ENCODE measurements at regions not wholly inside any gene's neighbourhood (a gene's known extent, or its start where the extent isn't known, plus 50 kb on each side); places are given as distances from the start of the nearest gene placed in this dataset.

- H3K4me3 ChIP-seq (ENCODE audit: low read length) = no peak overlapping the region
- H3K9me3 ChIP-seq (ENCODE audit: insufficient read depth, low read depth, low read length) = no peaks in the 10 kb centered on the region
- H3K9ac ChIP-seq (ENCODE audit: low read depth, low read length) = no peak overlapping the region
- no peaks in the 10 kb centered on the region for H3K27me3 ChIP-seq (ENCODE audit: insufficient read depth, low read length)
- 0 out of 2 replicates have a peak overlapping the region, but pooled peaks have one; percentile 3 for H3K27ac ChIP-seq (ENCODE audit: low read depth, low read length)
- H3K4me1 ChIP-seq (ENCODE audit: insufficient read depth, low read length) = peaks cover 18% of the 10 kb centered on the region
- 46% methylated on average over 3 of the region's 3 CpGs for WGBS
- no peaks in the 10 kb centered on the region for H3K36me3 ChIP-seq (ENCODE audit: insufficient read depth, low read length)
Observed at GRCh38 chr14:58755031-58755925, 117.5 kb downstream of the DACT1 start.

- Histone ChIP-seq H3K9ac (ENCODE audit: low read depth, low read length) (no peak overlapping the region), H3K27me3 (ENCODE audit: insufficient read depth, low read length) (no peaks in the 10 kb centered on the region), H3K27ac (ENCODE audit: low read depth, low read length) (no peak overlapping the region), H3K4me3 (ENCODE audit: low read length) (no peak overlapping the region), H3K9me3 (ENCODE audit: insufficient read depth, low read depth, low read length) (no peaks in the 10 kb centered on the region), H3K36me3 (ENCODE audit: insufficient read depth, low read length) (no peaks in the 10 kb centered on the region), H3K4me1 (ENCODE audit: insufficient read depth, low read length) (peaks cover 20% of the 10 kb centered on the region)
- 80% methylated on average over 2 of the region's 2 CpGs for WGBS
Observed at GRCh38 chr14:58760121-58760520, 122.4 kb downstream of the DACT1 start.

- Histone ChIP-seq H3K4me1 (ENCODE audit: insufficient read depth, low read length) (peaks cover 4% of the 10 kb centered on the region; the same call in 1 of the 2 replicates), H3K27me3 (ENCODE audit: insufficient read depth, low read length) (peaks cover 14% of the 10 kb centered on the region), H3K36me3 (ENCODE audit: insufficient read depth, low read length) (no peaks in the 10 kb centered on the region), H3K4me3 (ENCODE audit: low read length) (no peak overlapping the region), H3K9me3 (ENCODE audit: insufficient read depth, low read depth, low read length) (no peaks in the 10 kb centered on the region), H3K9ac (ENCODE audit: low read depth, low read length) (no peak overlapping the region), H3K27ac (ENCODE audit: low read depth, low read length) (no peak overlapping the region)
- 100% methylated on average over 1 of the region's 1 CpG for WGBS
Observed at GRCh38 chr14:58762629-58763028, 124.9 kb downstream of the DACT1 start.

- Histone ChIP-seq H3K27me3 (ENCODE audit: insufficient read depth, low read length) (peaks cover 18% of the 10 kb centered on the region), H3K9me3 (ENCODE audit: insufficient read depth, low read depth, low read length) (no peaks in the 10 kb centered on the region), H3K4me3 (ENCODE audit: low read length) (no peak overlapping the region), H3K9ac (ENCODE audit: low read depth, low read length) (no peak overlapping the region), H3K27ac (ENCODE audit: low read depth, low read length) (no peak overlapping the region), H3K4me1 (ENCODE audit: insufficient read depth, low read length) (peaks cover 4% of the 10 kb centered on the region; the same call in 1 of the 2 replicates), H3K36me3 (ENCODE audit: insufficient read depth, low read length) (no peaks in the 10 kb centered on the region)
- WGBS = 95% methylated on average over 4 of the region's 4 CpGs
Observed at GRCh38 chr14:58763210-58763609, 125.4 kb downstream of the DACT1 start.

- no peak overlapping the region for H3K27ac ChIP-seq (ENCODE audit: low read depth, low read length)
- WGBS = 78% methylated on average over 12 of the region's 12 CpGs
- H3K4me1 ChIP-seq (ENCODE audit: insufficient read depth, low read length) = peaks cover 23% of the 10 kb centered on the region
Observed at GRCh38 chr14:58765418-58765831, 127.7 kb downstream of the DACT1 start.

GRCh38 chr14:58765843-58766242, 128.1 kb downstream of the DACT1 start:
- no peak overlapping the region for H3K9ac ChIP-seq (ENCODE audit: low read depth, low read length)
- H3K27me3 ChIP-seq (ENCODE audit: insufficient read depth, low read length) = peaks cover 18% of the 10 kb centered on the region
- H3K27ac ChIP-seq (ENCODE audit: low read depth, low read length) = no peak overlapping the region
- 74% methylated on average over 6 of the region's 6 CpGs for WGBS
- no peaks in the 10 kb centered on the region for H3K36me3 ChIP-seq (ENCODE audit: insufficient read depth, low read length)
- no peaks in the 10 kb centered on the region for H3K9me3 ChIP-seq (ENCODE audit: insufficient read depth, low read depth, low read length)
- H3K4me1 ChIP-seq (ENCODE audit: insufficient read depth, low read length) = peaks cover 23% of the 10 kb centered on the region
- H3K4me3 ChIP-seq (ENCODE audit: low read length) = no peak overlapping the region

More at GRCh38 chr14:58765418-58765831, 127.7 kb downstream of the DACT1 start:
- Histone ChIP-seq H3K9ac (ENCODE audit: low read depth, low read length) (no peak overlapping the region), H3K36me3 (ENCODE audit: insufficient read depth, low read length) (no peaks in the 10 kb centered on the region), H3K27me3 (ENCODE audit: insufficient read depth, low read length) (peaks cover 18% of the 10 kb centered on the region), H3K4me3 (ENCODE audit: low read length) (no peak overlapping the region), H3K9me3 (ENCODE audit: insufficient read depth, low read depth, low read length) (no peaks in the 10 kb centered on the region)

- Histone ChIP-seq H3K36me3 (ENCODE audit: insufficient read depth, low read length) (no peaks in the 10 kb centered on the region), H3K4me3 (ENCODE audit: low read length) (no peak overlapping the region), H3K9me3 (ENCODE audit: insufficient read depth, low read depth, low read length) (no peaks in the 10 kb centered on the region), H3K4me1 (ENCODE audit: insufficient read depth, low read length) (peaks cover 51% of the 10 kb centered on the region), H3K27me3 (ENCODE audit: insufficient read depth, low read length) (peaks cover 18% of the 10 kb centered on the region), H3K27ac (ENCODE audit: low read depth, low read length) (no peak overlapping the region; the same call in 1 of the 2 replicates), H3K9ac (ENCODE audit: low read depth, low read length) (no peak overlapping the region)
- 21% methylated on average over 3 of the region's 5 CpGs for WGBS
Observed at GRCh38 chr14:58769011-58769643, 131.4 kb downstream of the DACT1 start.

- H3K4me3 ChIP-seq (ENCODE audit: low read length) = no peak overlapping the region
- no peak overlapping the region for H3K9ac ChIP-seq (ENCODE audit: low read depth, low read length)
- H3K36me3 ChIP-seq (ENCODE audit: insufficient read depth, low read length) = no peaks in the 10 kb centered on the region
- no CpG with 5 or more reads among the region's 2 CpGs for WGBS
- peaks cover 18% of the 10 kb centered on the region for H3K27me3 ChIP-seq (ENCODE audit: insufficient read depth, low read length)
- no peaks in the 10 kb centered on the region for H3K9me3 ChIP-seq (ENCODE audit: insufficient read depth, low read depth, low read length)
- H3K27ac ChIP-seq (ENCODE audit: low read depth, low read length) = no peak overlapping the region
- peaks cover 51% of the 10 kb centered on the region for H3K4me1 ChIP-seq (ENCODE audit: insufficient read depth, low read length)
Observed at GRCh38 chr14:58769771-58770170, 132.0 kb downstream of the DACT1 start.

- no peaks in the 10 kb centered on the region for H3K9me3 ChIP-seq (ENCODE audit: insufficient read depth, low read depth, low read length)
- no peak overlapping the region for H3K4me3 ChIP-seq (ENCODE audit: low read length)
- H3K27ac ChIP-seq (ENCODE audit: low read depth, low read length) = no peak overlapping the region
- no peaks in the 10 kb centered on the region for H3K36me3 ChIP-seq (ENCODE audit: insufficient read depth, low read length)
- no peak overlapping the region for H3K9ac ChIP-seq (ENCODE audit: low read depth, low read length)
- H3K4me1 ChIP-seq (ENCODE audit: insufficient read depth, low read length) = peaks cover 51% of the 10 kb centered on the region
- H3K27me3 ChIP-seq (ENCODE audit: insufficient read depth, low read length) = peaks cover 18% of the 10 kb centered on the region
Observed at GRCh38 chr14:58770491-58770982, 132.8 kb downstream of the DACT1 start.

GRCh38 chr14:58771016-58771415, 133.3 kb downstream of the DACT1 start:
- no peak overlapping the region for H3K27ac ChIP-seq (ENCODE audit: low read depth, low read length)
- H3K4me3 ChIP-seq (ENCODE audit: low read length) = no peak overlapping the region
- H3K9ac ChIP-seq (ENCODE audit: low read depth, low read length) = no peak overlapping the region
- H3K27me3 ChIP-seq (ENCODE audit: insufficient read depth, low read length) = peaks cover 18% of the 10 kb centered on the region
- 95% methylated on average over 6 of the region's 6 CpGs for WGBS
- no peaks in the 10 kb centered on the region for H3K36me3 ChIP-seq (ENCODE audit: insufficient read depth, low read length)
- H3K9me3 ChIP-seq (ENCODE audit: insufficient read depth, low read depth, low read length) = no peaks in the 10 kb centered on the region
- H3K4me1 ChIP-seq (ENCODE audit: insufficient read depth, low read length) = peaks cover 51% of the 10 kb centered on the region

GRCh38 chr14:58772116-58772515, 134.4 kb downstream of the DACT1 start:
- 78% methylated on average over 3 of the region's 3 CpGs for WGBS
- Histone ChIP-seq H3K27ac (ENCODE audit: low read depth, low read length) (no peak overlapping the region), H3K9ac (ENCODE audit: low read depth, low read length) (no peak overlapping the region)

More at GRCh38 chr14:58772116-58772515, 134.4 kb downstream of the DACT1 start:
- H3K4me3 ChIP-seq (ENCODE audit: low read length) = no peak overlapping the region
- no peaks in the 10 kb centered on the region for H3K9me3 ChIP-seq (ENCODE audit: insufficient read depth, low read depth, low read length)
- H3K36me3 ChIP-seq (ENCODE audit: insufficient read depth, low read length) = no peaks in the 10 kb centered on the region
- peaks cover 10% of the 10 kb centered on the region for H3K27me3 ChIP-seq (ENCODE audit: insufficient read depth, low read length)
- peaks cover 51% of the 10 kb centered on the region for H3K4me1 ChIP-seq (ENCODE audit: insufficient read depth, low read length)

All from HUES64 (cell line).